HepG2 (cell line): ENCODE measurements at regions not wholly inside any gene's neighbourhood (a gene's known extent, or its start where the extent isn't known, plus 50 kb on each side); places are given as distances from the start of the nearest gene placed in this dataset.
"Not testable (repeated sequence)": the region's sequence is repeated elsewhere in the genome, so short reads cannot be mapped to it uniquely, and the experiment has no call there.

Experiments
- ATAC-seq: fragments of 200-7000 bp; cut with Tn5 transposase; 3 replicates; pipeline ENCODE4 v1.9.1; 2020; ENCODE audit warnings: mild to moderate bottlenecking, moderate library complexity
- BruUV-seq: library from RNA; stranded (reverse); fragments of 400-500 nt; replicated peaks from 2 replicates; lab custom pipeline; 2021; lab: Mats Ljungman, UMichigan
- CTCF ChIA-PET: fragments of 300-600 bp; formaldehyde crosslinking; extraction: SDS; loops from one replicate; lab custom pipeline; 2021; ENCODE audit warnings: low total read pairs, inconsistent platforms, low intra/inter-chr PET ratio; lab: Yijun Ruan, JAX
- POLR2A ChIA-PET: fragments of 350-600 bp; sonication (Branson Sonifier 250); formaldehyde crosslinking; loops from one replicate; lab custom pipeline; 2020; ENCODE audit warnings: antibody characterized with exemption, inconsistent platforms; lab: Yijun Ruan, JAX
- DNase-seq: peaks from one replicate; pipeline ENCODE4 v3.0.0-alpha.2; 2015; ENCODE audit warnings: low spot score
- FAIRE-seq: peaks from 3 replicates; lab custom pipeline; 2011; peaks lifted over from hg19 to GRCh38; lab: Jason Lieb, UNC
- H2AFZ ChIP-seq: one replicate; pipeline ENCODE4 v1.6.1; 2011; ENCODE audit warnings: low read length, inconsistent platforms
- H3K27ac ChIP-seq: fragments of 300-600 bp; 3 replicates; pipeline ENCODE4 v1.8.0; 2011; ENCODE audit warnings: mixed run types, mild to moderate bottlenecking, mixed read lengths, low read length, inconsistent platforms; ENCODE audit not compliant: insufficient read depth; ENCODE audit errors: extremely low read length
- H3K27me3 ChIP-seq, 2 experiments: fragments of 200-600 bp in 1 of 2; 2 replicates in 1 of 2; 3 replicates in 1 of 2; pipeline versions ENCODE4 v1.6.0 to v1.8.0; 2011; ENCODE audit warnings: low read length in 2 of 2, mild to moderate bottlenecking in 2 of 2, moderate library complexity in 2 of 2, inconsistent platforms in 1 of 2; ENCODE audit not compliant: insufficient read depth in 2 of 2, control insufficient read depth in 1 of 2
- H3K36me3 ChIP-seq, 2 experiments: fragments of 200-600 bp in 1 of 2; replicated peaks in 1 of 2; 2 replicates in 1 of 2; 3 replicates in 1 of 2; pipeline versions ENCODE4 v1.5.1 to v1.8.0; 2011; ENCODE audit warnings: low read length in 2 of 2, inconsistent platforms in 1 of 2; ENCODE audit not compliant: insufficient read depth in 2 of 2, control insufficient read depth in 1 of 2
- H3K4me1 ChIP-seq: 2 replicates; pipeline ENCODE4 v1.5.1; 2012; ENCODE audit warnings: low read length, inconsistent platforms; ENCODE audit not compliant: insufficient read depth
- H3K4me2 ChIP-seq: 2 replicates; pipeline ENCODE4 v1.6.0; 2011; ENCODE audit warnings: low read depth, low read length, inconsistent platforms
- H3K4me3 ChIP-seq, 3 experiments: fragments of 200-600 bp in 1 of 3; sonication (generic), shearing (Covaris generic) in 1 of 3; replicated peaks in 1 of 3; 2 replicates each; pipeline ENCODE4 v1.5.1; 2011 to 2016; ENCODE audit warnings: low read length in 3 of 3, inconsistent platforms in 2 of 3, low read depth in 2 of 3, mild to moderate bottlenecking in 2 of 3, control low read depth in 1 of 3, mixed read lengths in 1 of 3; ENCODE audit not compliant: insufficient read depth in 1 of 3
- H3K79me2 ChIP-seq: one replicate; pipeline ENCODE4 v1.6.1; 2011; ENCODE audit warnings: low read length, inconsistent platforms; ENCODE audit not compliant: insufficient read depth
- H3K9ac ChIP-seq: 2 replicates; pipeline ENCODE4 v1.6.0; 2011; ENCODE audit warnings: mild to moderate bottlenecking, low read depth, low read length, inconsistent platforms; ENCODE audit not compliant: insufficient read depth
- H3K9me3 ChIP-seq: 2 replicates; pipeline ENCODE4 v1.5.1; 2012; ENCODE audit warnings: mild to moderate bottlenecking, low read length
- H4K20me1 ChIP-seq: 2 replicates; pipeline ENCODE4 v1.6.0; 2011; ENCODE audit warnings: inconsistent platforms, mild to moderate bottlenecking, low read length, moderate library complexity; ENCODE audit not compliant: insufficient read depth
- GZF1 ChIP-seq: sonication (generic); formaldehyde crosslinking; IDR thresholded peaks from 2 replicates; pipeline ENCODE4 v1.5.1; 2020; ENCODE audit warnings: mild to moderate bottlenecking, missing genetic modification reagents
- HNF4A ChIP-seq: sonication (generic); formaldehyde crosslinking; IDR thresholded peaks from 2 replicates; pipeline ENCODE4 v1.4.0; 2020; ENCODE audit warnings: missing genetic modification reagents
- NFYB ChIP-seq: sonication (generic); formaldehyde crosslinking; IDR thresholded peaks from 2 replicates; pipeline ENCODE4 v1.4.0; 2020; ENCODE audit warnings: missing genetic modification reagents
- RAD21 ChIP-seq: fragments of 450-650 bp; formaldehyde crosslinking; IDR thresholded peaks from 2 replicates; pipeline ENCODE4 v1.5.0; 2020; ENCODE audit warnings: mild to moderate bottlenecking
- SNAPC2 ChIP-seq: sonication (generic); formaldehyde crosslinking; IDR thresholded peaks from 2 replicates; pipeline ENCODE4 v1.8.1; 2022; ENCODE audit warnings: mild to moderate bottlenecking, missing genetic modification reagents
- SP5 ChIP-seq: IDR thresholded peaks from 2 replicates; pipeline ENCODE4 v1.6.1; 2016; ENCODE audit warnings: low read depth, borderline replicate concordance
- ZNF430 ChIP-seq: sonication (generic); formaldehyde crosslinking; IDR thresholded peaks from 2 replicates; pipeline ENCODE4 v1.9.0; 2021; ENCODE audit warnings: mild to moderate bottlenecking, missing genetic modification reagents
- ZNF484 ChIP-seq: sonication (generic); formaldehyde crosslinking; IDR thresholded peaks from 2 replicates; pipeline ENCODE4 v1.5.1; 2020; ENCODE audit warnings: mild to moderate bottlenecking, low read depth, missing genetic modification reagents, borderline replicate concordance
- ZNF788 ChIP-seq: sonication (generic); formaldehyde crosslinking; IDR thresholded peaks from 2 replicates; pipeline ENCODE4 v1.5.0; 2020; ENCODE audit warnings: mild to moderate bottlenecking, missing genetic modification reagents, borderline replicate concordance
- WGBS: methylation state at CpG from one replicate; pipeline ENCODE4 v1.1.6; 2017; ENCODE audit warnings: low lambda C conversion rate; 5-methylcytosine and 5-hydroxymethylcytosine counted together
- in situ Hi-C: cut with HindIII; loops from 2 replicates; pipeline ENCODE4 v1.10.0; 2017; ENCODE audit warnings: low pct_unique_long_range_greater_than_20kb; ENCODE audit not compliant: extremely low pct_ligation_motif_present
- intact Hi-C: fragments of 100-400 bp; cut with micrococcal nuclease; formaldehyde crosslinking; loops from one replicate; pipeline ENCODE4 v1.10.0; 2022; ENCODE audit not compliant: unreplicated experiment
- TF ChIP-seq, protein P1 (sequence below): sonication (generic); formaldehyde crosslinking; IDR thresholded peaks from 2 replicates; pipeline ENCODE4 v1.5.0; 2020; ENCODE audit warnings: missing genetic modification reagents, mild to moderate bottlenecking, borderline replicate concordance
- TF ChIP-seq, protein P2 (sequence below): sonication (generic); formaldehyde crosslinking; IDR thresholded peaks from 2 replicates; pipeline ENCODE4 v1.4.0; 2020; ENCODE audit warnings: missing genetic modification reagents
- TF ChIP-seq, protein P3 (sequence below): sonication (generic); formaldehyde crosslinking; IDR thresholded peaks from 2 replicates; pipeline ENCODE4 v1.9.0; 2022; ENCODE audit warnings: low read depth, missing genetic modification reagents

DNA sequence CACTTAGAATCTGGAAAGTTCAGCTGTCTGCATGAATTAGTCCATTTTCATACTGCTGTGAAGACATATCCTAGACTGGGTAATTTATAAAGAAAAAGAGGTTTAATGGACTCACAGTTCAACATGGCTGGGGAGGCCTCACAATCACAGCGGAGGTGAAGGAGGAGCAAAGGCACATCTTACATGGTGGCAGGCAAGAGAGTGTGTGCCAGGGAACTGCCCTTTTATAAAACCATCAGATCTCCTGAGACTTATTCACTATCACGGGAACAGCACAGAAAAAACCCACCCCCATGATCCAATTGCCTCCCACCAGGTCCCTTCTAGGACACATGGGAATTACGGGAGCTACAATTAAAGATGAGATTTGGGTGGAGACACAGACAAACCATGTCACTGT lies 71.1 kb upstream of the ID2 start:
- H3K4me1 ChIP-seq, result peaks cover 84% of the 10 kb centered on the region
- H3K4me2 ChIP-seq, H4K20me1 ChIP-seq, H3K9me3 ChIP-seq, BruUV-seq, DNase-seq, ATAC-seq, intact Hi-C loops, H3K4me3 ChIP-seq, H3K27ac ChIP-seq, H3K9ac ChIP-seq, H3K36me3 ChIP-seq, H3K79me2 ChIP-seq, FAIRE-seq, H2AFZ ChIP-seq, in situ Hi-C loops, H3K27me3 ChIP-seq: not testable (repeated sequence)
- POLR2A ChIA-PET, result interaction anchor here (1.3 to 10.8 kb wide), 5 partner anchors 14 to 74 kb away, joined by 3 to 206 read pairs (median 47); partner anchors contain the start of gene ID2
- CTCF ChIA-PET, result interaction anchor here (1.2 kb wide), 1 partner anchor 11 kb away, joined by 4 read pairs; no protein-coding TSS in a partner anchor
- TF ChIP-seq ZNF788 (CRISPR knock-in tag), result 0 out of 2 replicates have a peak, but pooled peaks have one; percentile 35
- peak; percentile 90 for TF ChIP-seq ZNF430 (CRISPR knock-in tag)
- WGBS, result 76% methylated on average over 3 of the region's 3 CpGs

DNA sequence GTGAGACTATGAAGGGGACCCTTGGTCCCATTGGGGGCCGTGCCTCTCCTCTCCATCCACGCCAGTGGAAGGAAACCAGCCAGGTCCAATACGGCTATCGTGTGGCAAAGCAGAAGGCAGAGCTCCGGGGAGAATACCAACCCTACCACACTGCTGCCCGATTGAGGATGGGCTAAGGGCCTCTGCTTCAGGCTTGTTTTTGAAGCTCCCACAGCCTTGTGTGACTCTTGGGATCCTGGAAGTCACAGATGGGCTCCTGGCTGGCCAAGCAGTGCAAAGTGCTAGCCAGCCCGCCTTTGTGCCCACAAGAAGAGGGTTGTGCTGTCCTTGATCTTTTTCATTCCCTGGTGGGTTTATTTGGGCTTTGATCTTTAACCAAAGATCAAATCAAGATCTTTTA lies 70.6 kb upstream of the ID2 start:
- FAIRE-seq (no peak), ATAC-seq (peak; percentile 11; the same call in 1 of the 3 replicates), DNase-seq (no peak)
- intact Hi-C loops (no loop called here), in situ Hi-C loops (no loop called here)
- H4K20me1 ChIP-seq, result no peaks in the 10 kb centered on the region
- peaks cover 80% of the 10 kb centered on the region for H3K4me1 ChIP-seq
- H2AFZ ChIP-seq, result no peak overlapping the region
- no peaks in the 10 kb centered on the region for H3K79me2 ChIP-seq
- TSS peak; percentile 66 for BruUV-seq
- no peaks in the 10 kb centered on the region for H3K27me3 ChIP-seq
- no peaks in the 10 kb centered on the region for H3K36me3 ChIP-seq
- 94% methylated on average over 7 of the region's 7 CpGs for WGBS
- H3K9me3 ChIP-seq, result no peaks in the 10 kb centered on the region; the same call in 1 of the 2 replicates
- H3K4me2 ChIP-seq, result peak overlapping the region; percentile 75; the same call in 1 of the 2 replicates
- peak overlapping the region; percentile 46 for H3K9ac ChIP-seq
- CTCF ChIA-PET, result interaction anchor here (1.2 kb wide), 1 partner anchor 12 kb away, joined by 4 read pairs; no protein-coding TSS in a partner anchor
- H3K27ac ChIP-seq, result peak overlapping the region; percentile 72
- POLR2A ChIA-PET, result interaction anchor here (1.0 to 10.8 kb wide), 7 partner anchors 14 to 73 kb away, joined by 3 to 206 read pairs (median 11); partner anchors contain the start of gene ID2
- H3K4me3 ChIP-seq, result no peak overlapping the region
- TF ChIP-seq RAD21 (CRISPR knock-in tag) (peak; percentile 24; the same call in 1 of the 2 replicates), ZNF430 (CRISPR knock-in tag) (0 out of 2 replicates have a peak, but pooled peaks have one; percentile 5), NFYB (CRISPR knock-in tag) (no peak), GZF1 (CRISPR knock-in tag) (no peak), ZNF484 (CRISPR knock-in tag) (0 out of 2 replicates have a peak, but pooled peaks have one; percentile 32), SP5 (CRISPR knock-in tag) (0 out of 2 replicates have a peak, but pooled peaks have one; percentile 3), HNF4A (CRISPR knock-in tag) (no peak), SNAPC2 (CRISPR knock-in tag) (no peak)
- TF ChIP-seq, protein P1, sequence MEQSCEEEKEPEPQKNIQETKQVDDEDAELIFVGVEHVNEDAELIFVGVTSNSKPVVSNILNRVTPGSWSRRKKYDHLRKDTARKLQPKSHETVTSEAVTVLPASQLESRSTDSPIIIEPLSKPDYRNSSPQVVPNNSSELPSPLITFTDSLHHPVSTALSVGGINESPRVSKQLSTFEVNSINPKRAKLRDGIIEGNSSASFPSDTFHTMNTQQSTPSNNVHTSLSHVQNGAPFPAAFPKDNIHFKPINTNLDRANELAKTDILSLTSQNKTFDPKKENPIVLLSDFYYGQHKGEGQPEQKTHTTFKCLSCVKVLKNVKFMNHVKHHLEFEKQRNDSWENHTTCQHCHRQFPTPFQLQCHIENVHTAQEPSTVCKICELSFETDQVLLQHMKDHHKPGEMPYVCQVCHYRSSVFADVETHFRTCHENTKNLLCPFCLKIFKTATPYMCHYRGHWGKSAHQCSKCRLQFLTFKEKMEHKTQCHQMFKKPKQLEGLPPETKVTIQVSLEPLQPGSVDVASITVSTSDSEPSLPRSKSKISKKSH (CRISPR knock-in tag), result 0 out of 2 replicates have a peak, but pooled peaks have one; percentile 22
- TF ChIP-seq, protein P2, sequence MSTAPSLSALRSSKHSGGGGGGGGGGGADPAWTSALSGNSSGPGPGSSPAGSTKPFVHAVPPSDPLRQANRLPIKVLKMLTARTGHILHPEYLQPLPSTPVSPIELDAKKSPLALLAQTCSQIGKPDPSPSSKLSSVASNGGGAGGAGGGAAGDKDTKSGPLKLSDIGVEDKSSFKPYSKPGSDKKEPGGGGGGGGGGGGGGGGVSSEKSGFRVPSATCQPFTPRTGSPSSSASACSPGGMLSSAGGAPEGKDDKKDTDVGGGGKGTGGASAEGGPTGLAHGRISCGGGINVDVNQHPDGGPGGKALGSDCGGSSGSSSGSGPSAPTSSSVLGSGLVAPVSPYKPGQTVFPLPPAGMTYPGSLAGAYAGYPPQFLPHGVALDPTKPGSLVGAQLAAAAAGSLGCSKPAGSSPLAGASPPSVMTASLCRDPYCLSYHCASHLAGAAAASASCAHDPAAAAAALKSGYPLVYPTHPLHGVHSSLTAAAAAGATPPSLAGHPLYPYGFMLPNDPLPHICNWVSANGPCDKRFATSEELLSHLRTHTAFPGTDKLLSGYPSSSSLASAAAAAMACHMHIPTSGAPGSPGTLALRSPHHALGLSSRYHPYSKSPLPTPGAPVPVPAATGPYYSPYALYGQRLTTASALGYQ (CRISPR knock-in tag), result peak; percentile 6; the same call in 1 of the 2 replicates
- TF ChIP-seq, protein P3, sequence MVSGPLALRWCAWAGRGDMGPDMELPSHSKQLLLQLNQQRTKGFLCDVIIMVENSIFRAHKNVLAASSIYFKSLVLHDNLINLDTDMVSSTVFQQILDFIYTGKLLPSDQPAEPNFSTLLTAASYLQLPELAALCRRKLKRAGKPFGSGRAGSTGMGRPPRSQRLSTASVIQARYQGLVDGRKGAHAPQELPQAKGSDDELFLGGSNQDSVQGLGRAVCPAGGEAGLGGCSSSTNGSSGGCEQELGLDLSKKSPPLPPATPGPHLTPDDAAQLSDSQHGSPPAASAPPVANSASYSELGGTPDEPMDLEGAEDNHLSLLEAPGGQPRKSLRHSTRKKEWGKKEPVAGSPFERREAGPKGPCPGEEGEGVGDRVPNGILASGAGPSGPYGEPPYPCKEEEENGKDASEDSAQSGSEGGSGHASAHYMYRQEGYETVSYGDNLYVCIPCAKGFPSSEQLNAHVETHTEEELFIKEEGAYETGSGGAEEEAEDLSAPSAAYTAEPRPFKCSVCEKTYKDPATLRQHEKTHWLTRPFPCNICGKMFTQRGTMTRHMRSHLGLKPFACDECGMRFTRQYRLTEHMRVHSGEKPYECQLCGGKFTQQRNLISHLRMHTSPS, result peak; percentile 50; the same call in 1 of the 2 replicates
